Endothelial cell of umbilical vein (primary cell): ENCODE measurements at regions not wholly inside any gene's neighbourhood (a gene's known extent, or its start where the extent isn't known, plus 50 kb on each side); places are given as distances from the start of the nearest gene placed in this dataset.

Experiments used
- BruUV-seq: library from RNA; stranded (reverse); fragments of 400-500 nt; replicated peaks from 2 replicates; lab custom pipeline; 2021; lab: Mats Ljungman, UMichigan
- CTCF ChIA-PET: fragments of 300-600, 350-600 bp; sonication (Branson Sonifier 250); formaldehyde crosslinking; loops from one replicate; lab custom pipeline; 2021; ENCODE audit warnings: antibody characterized with exemption, inconsistent platforms; lab: Charles Lee
- POLR2A ChIA-PET: fragments of 300-600, 350-600 bp; sonication (Branson Sonifier 250); formaldehyde crosslinking; loops from one replicate; lab custom pipeline; 2021; ENCODE audit warnings: antibody characterized with exemption, inconsistent platforms; lab: Charles Lee
- DNase-seq: peaks from one replicate; pipeline ENCODE4 v3.0.0-alpha.2; 2011; ENCODE audit warnings: low read depth, low spot score
- FAIRE-seq: peaks from 2 replicates; lab custom pipeline; 2011; peaks lifted over from hg19 to GRCh38; lab: Jason Lieb, UNC
- H2AFZ ChIP-seq: 2 replicates; pipeline ENCODE4 v1.6.0; 2012; ENCODE audit warnings: low read depth, low read length, control low read depth, inconsistent platforms
- H3K27ac ChIP-seq: 2 replicates; pipeline ENCODE4 v1.5.1; 2011; ENCODE audit warnings: low read depth, mild to moderate bottlenecking, control low read depth, low read length, moderate library complexity; ENCODE audit not compliant: insufficient read depth
- H3K27me3 ChIP-seq, 2 experiments: 2 replicates each; pipeline versions ENCODE4 v1.6.0 to v1.6.1; 2011; ENCODE audit warnings: low read length in 2 of 2, mixed read lengths in 1 of 2; ENCODE audit not compliant: control insufficient read depth in 2 of 2, insufficient read depth in 2 of 2
- H3K36me3 ChIP-seq, 2 experiments: 2 replicates in 1 of 2; 3 replicates in 1 of 2; pipeline ENCODE4 v1.5.1; 2011; ENCODE audit warnings: low read length in 2 of 2, mild to moderate bottlenecking in 1 of 2, moderate library complexity in 1 of 2; ENCODE audit not compliant: control insufficient read depth in 2 of 2, insufficient read depth in 2 of 2; ENCODE audit errors: extremely low read depth in 1 of 2
- H3K4me1 ChIP-seq: 3 replicates; pipeline ENCODE4 v1.5.1; 2011; ENCODE audit warnings: mild to moderate bottlenecking, low read length; ENCODE audit not compliant: control insufficient read depth, insufficient read depth; ENCODE audit errors: extremely low read depth
- H3K4me2 ChIP-seq: 2 replicates; pipeline ENCODE4 v1.6.1; 2011; ENCODE audit warnings: low read length, control low read depth, mixed read lengths; ENCODE audit not compliant: insufficient read depth
- H3K4me3 ChIP-seq, 3 experiments: fragments of 200-600 bp in 1 of 3; sonication (generic), shearing (Covaris generic) in 1 of 3; replicated peaks in 1 of 3; 2 replicates each; pipeline ENCODE4 v1.5.1; 2011 to 2016; ENCODE audit warnings: control low read depth in 3 of 3, low read length in 3 of 3, mild to moderate bottlenecking in 2 of 3, inconsistent platforms in 1 of 3, low read depth in 1 of 3, moderate library complexity in 1 of 3; ENCODE audit not compliant: insufficient read depth in 1 of 3
- H3K79me2 ChIP-seq: 2 replicates; pipeline ENCODE4 v1.6.0; 2012; ENCODE audit warnings: low read length, inconsistent platforms; ENCODE audit not compliant: control insufficient read depth, insufficient read depth
- H3K9ac ChIP-seq: replicated peaks from 2 replicates; pipeline ENCODE3; 2011; ENCODE audit warnings: low read length, control low read depth; ENCODE audit not compliant: insufficient read depth; ENCODE audit errors: extremely low read depth
- H3K9me1 ChIP-seq: replicated peaks from 3 replicates; pipeline ENCODE4 v1.6.0; 2011; ENCODE audit warnings: mild to moderate bottlenecking, low read length; ENCODE audit not compliant: control insufficient read depth, insufficient read depth; ENCODE audit errors: extremely low read depth
- H3K9me3 ChIP-seq: replicated peaks from 2 replicates; pipeline ENCODE4 v1.5.1; 2012; ENCODE audit warnings: low read length, inconsistent platforms; ENCODE audit not compliant: control insufficient read depth, insufficient read depth
- H4K20me1 ChIP-seq: replicated peaks from 2 replicates; pipeline ENCODE3; 2011; ENCODE audit warnings: mild to moderate bottlenecking, low read length; ENCODE audit not compliant: control insufficient read depth, insufficient read depth; ENCODE audit errors: extremely low read depth
- CTCF ChIP-seq, 2 donors: IDR thresholded peaks; 1 replicate in 1 of 2; 2 replicates in 1 of 2; pipeline ENCODE4 v1.5.1; 2011; ENCODE audit warnings: low read length in 2 of 2, mild to moderate bottlenecking in 2 of 2, moderate library complexity in 2 of 2, control low read depth in 1 of 2, inconsistent platforms in 1 of 2, low read depth in 1 of 2; ENCODE audit not compliant: insufficient read depth in 1 of 2; ENCODE audit errors: extremely low read depth in 1 of 2
- EZH2 ChIP-seq: IDR thresholded peaks from 2 replicates; pipeline ENCODE4 v1.6.1; 2012; ENCODE audit warnings: borderline replicate concordance, low read depth, mild to moderate bottlenecking, moderate library complexity, low read length, inconsistent platforms; ENCODE audit not compliant: severe bottlenecking
- FOS ChIP-seq: IDR thresholded peaks from 2 replicates; pipeline ENCODE4 v1.6.1; 2011; ENCODE audit warnings: mild to moderate bottlenecking, low read length, moderate library complexity, borderline replicate concordance; ENCODE audit not compliant: insufficient read depth
- GATA2 ChIP-seq: IDR thresholded peaks from 2 replicates; pipeline ENCODE4 v1.7.0; 2011; ENCODE audit warnings: low read depth, mild to moderate bottlenecking, moderate library complexity, mixed read lengths, low read length; ENCODE audit not compliant: insufficient read length, insufficient read depth
- JUN ChIP-seq: IDR thresholded peaks from 2 replicates; pipeline ENCODE4 v1.6.1; 2011; ENCODE audit warnings: borderline replicate concordance, low read depth; ENCODE audit not compliant: insufficient read length, insufficient read depth
- MYC ChIP-seq: IDR thresholded peaks from one replicate; pipeline ENCODE4 v1.6.1; 2011; ENCODE audit warnings: mild to moderate bottlenecking, low read depth, low read length
- POLR2A ChIP-seq: IDR thresholded peaks from 2 replicates; pipeline ENCODE4 v1.6.1; 2012; ENCODE audit warnings: low read depth, mild to moderate bottlenecking, control low read depth, low read length
- POLR2AphosphoS5 ChIP-seq: IDR thresholded peaks from 2 replicates; pipeline ENCODE4 v1.6.1; 2012; ENCODE audit warnings: low read depth, mild to moderate bottlenecking, control low read depth, low read length, moderate library complexity; ENCODE audit not compliant: insufficient read depth
- dilution Hi-C: fragments of 300-500 bp; cut with MboI; formaldehyde crosslinking; loops from one replicate; pipeline ENCODE4 v1.15.0; 2019; ENCODE audit warnings: low sequenced_read_pairs; ENCODE audit not compliant: extremely low pct_ligation_motif_present
- intact Hi-C: fragments of 100-400 bp; cut with micrococcal nuclease; formaldehyde crosslinking; loops from one replicate; pipeline ENCODE4 v1.10.0; 2022
- TF ChIP-seq, protein P1 (sequence below): IDR thresholded peaks from 2 replicates; pipeline ENCODE4 v1.6.1; 2011; ENCODE audit not compliant: insufficient read depth, insufficient read length

DNA sequence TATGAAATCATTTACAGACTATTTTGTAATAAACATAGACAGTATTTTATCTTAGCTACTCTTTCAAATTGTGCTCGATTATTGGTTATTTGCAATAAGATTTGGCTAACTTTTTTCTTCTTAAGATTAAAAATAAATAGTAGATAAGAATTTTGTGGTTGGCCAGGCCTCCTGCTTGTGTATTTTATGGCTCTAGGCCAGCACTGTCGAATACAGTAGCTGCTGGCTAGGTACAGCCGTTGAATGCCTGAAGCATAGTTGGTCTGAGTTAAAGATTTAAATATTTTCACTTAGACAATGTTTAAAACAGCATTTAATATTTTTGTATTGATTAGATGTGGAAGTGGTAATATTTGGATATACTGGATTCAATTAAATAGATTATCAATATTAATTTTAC, 481.0 kb downstream of the SPRY1 start:
- no peaks in the 10 kb centered on the region for H3K9me3 ChIP-seq
- POLR2A ChIA-PET = no interaction called here
- intact Hi-C loops (no loop called here), dilution Hi-C loops (no loop called here)
- H4K20me1 ChIP-seq = no peaks in the 10 kb centered on the region
- CTCF ChIA-PET = interaction anchor here (1.6 kb wide), 1 partner anchor 9 kb away, joined by 5 read pairs; no protein-coding TSS in a partner anchor
- DNase-seq = no peak
- no peak for FAIRE-seq
- no peak overlapping the region for H3K9ac ChIP-seq
- H3K79me2 ChIP-seq = no peaks in the 10 kb centered on the region
- H3K4me2 ChIP-seq = no peak overlapping the region
- TF ChIP-seq FOS (no peak), POLR2AphosphoS5 (no peak), CTCF (IDR thresholded peaks at IDR 0.05; ENCODE audit: extremely low read depth in 1 of 2, insufficient read depth in 1 of 2, low read depth in 1 of 2, low read length in 2 of 2) (no peak)
- TF ChIP-seq, protein P1, sequence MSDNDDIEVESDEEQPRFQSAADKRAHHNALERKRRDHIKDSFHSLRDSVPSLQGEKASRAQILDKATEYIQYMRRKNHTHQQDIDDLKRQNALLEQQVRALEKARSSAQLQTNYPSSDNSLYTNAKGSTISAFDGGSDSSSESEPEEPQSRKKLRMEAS = no peak
- H3K4me3 ChIP-seq = no peak overlapping the region
- no peaks in the 10 kb centered on the region for H3K27me3 ChIP-seq
- H3K9me1 ChIP-seq = no peaks in the 10 kb centered on the region
- no peak overlapping the region for H3K27ac ChIP-seq
- no peak overlapping the region for H2AFZ ChIP-seq
- no peaks in the 10 kb centered on the region for H3K36me3 ChIP-seq
- no peaks in the 10 kb centered on the region for H3K4me1 ChIP-seq
- BruUV-seq = no TSS peak

DNA sequence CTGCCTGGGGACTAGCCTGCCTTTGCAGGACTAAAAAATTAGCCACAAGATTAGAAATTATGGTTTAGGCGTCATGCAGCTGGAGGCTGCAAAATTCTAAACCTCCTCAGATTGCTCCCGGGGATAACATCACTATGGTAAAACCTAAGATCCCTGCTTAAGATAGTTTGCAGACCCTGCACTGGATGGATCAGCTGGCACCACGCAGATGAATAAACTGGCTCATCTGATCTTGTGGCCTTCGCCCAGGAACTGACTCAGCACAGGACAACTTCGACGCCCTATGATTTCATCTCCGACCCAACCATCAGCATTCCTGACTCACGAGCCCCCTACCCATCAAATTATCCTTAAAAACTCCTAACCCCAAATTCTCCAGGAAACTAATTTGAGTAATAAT, 482.4 kb downstream of the SPRY1 start:
- Histone ChIP-seq H3K9ac (no peak overlapping the region), H3K9me1 (no peaks in the 10 kb centered on the region), H3K79me2 (no peaks in the 10 kb centered on the region), H3K4me1 (no peaks in the 10 kb centered on the region), H3K27me3 (no peaks in the 10 kb centered on the region), H3K27ac (no peak overlapping the region), H3K9me3 (no peaks in the 10 kb centered on the region), H3K4me2 (no peak overlapping the region), H3K36me3 (no peaks in the 10 kb centered on the region), H3K4me3 (no peak overlapping the region), H4K20me1 (no peaks in the 10 kb centered on the region), H2AFZ (no peak overlapping the region)
- POLR2A ChIA-PET = no interaction called here
- BruUV-seq = no TSS peak
- TF ChIP-seq CTCF (IDR thresholded peaks at IDR 0.05; ENCODE audit: extremely low read depth in 1 of 2, insufficient read depth in 1 of 2, low read depth in 1 of 2, low read length in 2 of 2) (no peak), POLR2A (no peak), POLR2AphosphoS5 (no peak), MYC (no peak), JUN (no peak), EZH2 (no peak), FOS (no peak), GATA2 (no peak)
- TF ChIP-seq, protein P1 = no peak
- dilution Hi-C loops = no loop called here
- DNase-seq = no peak
- no peak for FAIRE-seq
- intact Hi-C loops = no loop called here
- CTCF ChIA-PET = no interaction called here
